BE2C (cell line): ENCODE measurements at regions not wholly inside any gene's neighbourhood (a gene's known extent, or its start where the extent isn't known, plus 50 kb on each side); places are given as distances from the start of the nearest gene placed in this dataset.
"Not testable (repeated sequence)": the region's sequence is repeated elsewhere in the genome, so short reads cannot be mapped to it uniquely, and the experiment has no call there.

ENCODE experiments used
- DNase-seq: peaks from one replicate; pipeline ENCODE4 v3.0.0-alpha.2; 2020
- H3K27me3 ChIP-seq: fragments of 250-450 bp; sonication (Bioruptor Pico); 2 replicates; pipeline ENCODE4 v1.5.1; 2020; ENCODE audit warnings: mild to moderate bottlenecking
- H3K36me3 ChIP-seq: fragments of 250-450 bp; sonication (Bioruptor Pico); 2 replicates; pipeline ENCODE4 v1.5.1; 2020; ENCODE audit warnings: mild to moderate bottlenecking
- H3K4me1 ChIP-seq: fragments of 250-450 bp; sonication (Bioruptor Pico); 2 replicates; pipeline ENCODE4 v1.5.1; 2020
- H3K4me3 ChIP-seq: 2 replicates; pipeline ENCODE4 v1.5.1; 2011; ENCODE audit warnings: low read depth, low read length
- H3K9me3 ChIP-seq: fragments of 250-450 bp; sonication (Bioruptor Pico); 2 replicates; pipeline ENCODE4 v1.5.1; 2020
- TF ChIP-seq, protein P1 (sequence below): IDR thresholded peaks from 2 replicates; pipeline ENCODE4 v1.5.1; 2012; ENCODE audit warnings: mild to moderate bottlenecking, low read depth, low read length

DNA sequence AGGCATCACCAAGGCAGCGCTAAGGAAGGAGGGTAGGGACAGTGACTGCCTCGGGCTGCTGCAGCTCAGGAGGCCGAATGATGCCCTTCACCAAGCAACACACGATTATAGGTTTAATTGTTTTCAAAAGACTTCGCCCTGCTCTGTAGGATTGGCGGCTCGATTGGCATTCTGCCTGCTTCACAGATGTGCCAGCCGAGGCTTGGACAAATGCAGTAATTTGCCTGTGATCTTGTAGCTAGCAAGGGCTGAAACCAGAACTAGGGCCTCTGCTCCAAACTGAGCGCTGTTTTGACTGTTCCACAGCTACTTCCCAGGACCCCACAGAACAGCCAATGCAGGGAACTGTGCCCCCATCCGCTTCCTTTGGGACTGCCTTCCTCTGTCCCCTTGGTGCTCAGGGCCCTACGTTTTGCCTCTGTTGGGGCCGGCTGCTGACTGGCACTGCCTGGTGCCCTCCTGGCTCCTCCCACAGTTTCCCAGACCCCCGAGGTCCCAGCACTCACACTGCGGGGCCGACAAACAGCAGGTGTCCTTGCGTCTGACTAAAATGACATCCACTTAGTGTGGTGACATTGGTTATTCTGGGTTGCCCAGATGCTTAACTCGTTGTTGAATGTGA lies 62.6 kb upstream of the EN2 start:
- TF ChIP-seq, protein P1, sequence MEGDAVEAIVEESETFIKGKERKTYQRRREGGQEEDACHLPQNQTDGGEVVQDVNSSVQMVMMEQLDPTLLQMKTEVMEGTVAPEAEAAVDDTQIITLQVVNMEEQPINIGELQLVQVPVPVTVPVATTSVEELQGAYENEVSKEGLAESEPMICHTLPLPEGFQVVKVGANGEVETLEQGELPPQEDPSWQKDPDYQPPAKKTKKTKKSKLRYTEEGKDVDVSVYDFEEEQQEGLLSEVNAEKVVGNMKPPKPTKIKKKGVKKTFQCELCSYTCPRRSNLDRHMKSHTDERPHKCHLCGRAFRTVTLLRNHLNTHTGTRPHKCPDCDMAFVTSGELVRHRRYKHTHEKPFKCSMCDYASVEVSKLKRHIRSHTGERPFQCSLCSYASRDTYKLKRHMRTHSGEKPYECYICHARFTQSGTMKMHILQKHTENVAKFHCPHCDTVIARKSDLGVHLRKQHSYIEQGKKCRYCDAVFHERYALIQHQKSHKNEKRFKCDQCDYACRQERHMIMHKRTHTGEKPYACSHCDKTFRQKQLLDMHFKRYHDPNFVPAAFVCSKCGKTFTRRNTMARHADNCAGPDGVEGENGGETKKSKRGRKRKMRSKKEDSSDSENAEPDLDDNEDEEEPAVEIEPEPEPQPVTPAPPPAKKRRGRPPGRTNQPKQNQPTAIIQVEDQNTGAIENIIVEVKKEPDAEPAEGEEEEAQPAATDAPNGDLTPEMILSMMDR, result no peak
- Histone ChIP-seq H3K9me3 (no peaks in the 10 kb centered on the region), H3K36me3 (no peaks in the 10 kb centered on the region), H3K4me3 (no peak overlapping the region), H3K4me1 (no peaks in the 10 kb centered on the region), H3K27me3 (peaks cover 72% of the 10 kb centered on the region)
- DNase-seq, result no peak

DNA sequence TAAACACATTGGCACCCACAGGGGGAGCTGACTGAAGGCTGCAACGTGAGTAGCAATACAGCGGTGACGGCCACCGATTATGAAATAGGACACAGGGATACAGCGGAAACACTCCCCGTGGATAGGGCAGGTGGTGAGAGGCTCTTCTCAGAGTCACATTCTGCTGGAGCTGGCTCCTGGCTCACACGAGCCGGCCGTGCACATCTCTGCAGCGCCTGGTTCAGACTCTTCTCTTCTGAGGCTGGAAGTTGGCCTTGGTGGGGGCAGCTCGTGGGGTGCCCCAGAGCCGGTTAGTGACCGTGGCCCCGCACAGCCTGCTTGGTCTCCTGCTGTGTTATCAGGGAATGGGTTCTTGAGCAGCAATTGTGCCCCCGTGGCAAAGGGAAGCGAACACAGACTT lies 61.3 kb upstream of the EN2 start:
- peaks cover 75% of the 10 kb centered on the region for H3K27me3 ChIP-seq

DNA sequence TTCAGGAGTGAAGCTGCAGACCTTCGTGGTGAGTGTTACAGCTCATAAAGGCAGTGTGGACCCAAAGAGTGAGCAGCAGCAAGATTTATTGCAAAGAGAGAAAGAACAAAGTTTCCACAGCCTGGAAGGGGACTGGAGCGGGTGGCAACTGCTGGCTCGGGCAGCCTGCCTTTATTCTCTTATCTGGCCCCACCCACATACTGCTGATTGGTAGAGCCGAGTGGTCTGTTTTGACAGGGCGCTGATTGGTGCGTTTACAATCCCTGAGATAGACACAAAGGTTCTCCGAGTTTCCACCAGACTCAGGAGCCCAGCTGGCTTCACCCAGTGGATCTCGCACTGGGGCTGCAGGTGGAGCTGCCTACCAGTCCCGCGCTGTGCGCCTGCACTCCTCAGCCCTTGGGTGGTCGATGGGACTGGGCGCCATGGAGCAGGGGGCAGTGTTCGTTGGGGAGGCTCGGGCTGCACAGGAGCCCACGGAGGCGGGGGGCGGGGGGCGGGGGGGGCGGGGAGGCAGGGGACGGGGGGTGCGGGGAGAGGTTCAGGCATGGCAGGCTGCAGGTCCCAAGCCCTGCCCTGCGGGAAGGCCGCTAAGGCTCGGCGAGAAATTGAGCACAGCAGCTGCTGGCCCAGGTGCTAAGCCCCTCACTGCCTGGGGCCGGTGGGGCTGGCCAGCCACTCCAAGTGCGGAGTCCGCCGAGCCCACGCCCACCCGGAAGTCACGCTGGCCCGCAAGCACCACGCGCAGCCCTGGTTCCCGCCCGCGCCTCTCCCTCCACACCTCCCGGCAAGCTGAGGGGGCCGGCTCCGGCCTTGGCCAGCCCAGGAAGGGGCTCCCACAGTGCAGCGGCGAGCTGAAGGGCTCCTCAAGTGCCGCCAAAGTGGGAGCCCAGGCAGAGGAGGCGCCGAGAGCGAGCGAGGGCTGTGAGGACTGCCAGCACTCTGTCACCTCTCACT lies 59.9 kb upstream of the EN2 start:
- H3K9me3 ChIP-seq, H3K4me3 ChIP-seq, DNase-seq, H3K36me3 ChIP-seq, H3K4me1 ChIP-seq: not testable (repeated sequence)
- H3K27me3 ChIP-seq, result peaks cover 75% of the 10 kb centered on the region

More for the DNA sequence above, 61.3 kb upstream of the EN2 start:
- Histone ChIP-seq H3K4me3 (no peak overlapping the region), H3K9me3 (no peaks in the 10 kb centered on the region), H3K36me3 (no peaks in the 10 kb centered on the region), H3K4me1 (no peaks in the 10 kb centered on the region)
- TF ChIP-seq, protein P1, result no peak
- DNase-seq, result no peak

DNA sequence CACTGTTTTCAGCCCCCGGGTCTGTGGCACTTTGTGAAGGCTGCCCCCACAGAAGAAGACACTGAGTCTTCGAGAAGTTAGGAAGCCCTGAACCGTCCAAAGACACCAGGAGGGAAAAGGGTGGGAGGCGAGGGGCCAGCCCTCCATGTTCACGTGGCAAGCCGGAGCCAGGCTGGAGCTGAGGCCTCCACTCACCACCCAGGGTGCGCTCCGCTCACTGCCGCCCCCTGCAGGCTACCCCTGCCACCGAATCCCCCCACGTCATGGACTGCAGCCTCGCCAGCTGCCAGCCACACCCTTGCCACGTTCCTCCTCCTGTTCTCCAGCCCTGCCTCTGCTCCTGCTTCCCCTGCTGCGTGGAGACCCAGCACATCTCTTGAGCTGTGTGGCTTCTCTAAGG lies 59.0 kb upstream of the EN2 start:
- Histone ChIP-seq H3K4me3 (no peak overlapping the region), H3K36me3 (no peaks in the 10 kb centered on the region), H3K27me3 (peaks cover 76% of the 10 kb centered on the region), H3K9me3 (no peaks in the 10 kb centered on the region; the same call in 1 of the 2 replicates), H3K4me1 (no peaks in the 10 kb centered on the region)
- no peak for DNase-seq
- TF ChIP-seq, protein P1, result peak; percentile 14; the same call in 1 of the 2 replicates

DNA sequence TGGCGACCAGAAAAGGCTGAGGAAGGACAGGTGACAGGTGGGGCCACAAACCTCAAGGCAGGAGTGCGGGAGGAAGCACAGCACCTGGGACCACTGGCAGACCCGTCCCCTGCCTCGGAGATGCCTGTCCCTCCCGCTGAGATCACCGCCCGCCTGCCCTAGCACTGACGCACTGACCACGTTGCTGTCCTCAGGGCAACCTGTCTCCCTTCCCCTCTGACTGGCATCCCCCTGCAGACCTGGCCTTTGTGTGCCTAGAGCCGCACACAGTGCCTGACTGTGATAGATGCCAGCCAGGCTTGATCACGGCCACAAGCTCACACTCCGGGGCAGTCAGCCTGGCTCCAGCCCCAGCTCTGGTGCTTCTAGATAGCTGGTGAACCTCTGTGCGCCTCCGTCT lies 58.4 kb upstream of the EN2 start:
- TF ChIP-seq, protein P1, result no peak
- no peak for DNase-seq
- no peaks in the 10 kb centered on the region for H3K4me1 ChIP-seq
- no peak overlapping the region for H3K4me3 ChIP-seq
- no peaks in the 10 kb centered on the region; the same call in 1 of the 2 replicates for H3K9me3 ChIP-seq
- H3K36me3 ChIP-seq, result no peaks in the 10 kb centered on the region
- peaks cover 75% of the 10 kb centered on the region for H3K27me3 ChIP-seq

DNA sequence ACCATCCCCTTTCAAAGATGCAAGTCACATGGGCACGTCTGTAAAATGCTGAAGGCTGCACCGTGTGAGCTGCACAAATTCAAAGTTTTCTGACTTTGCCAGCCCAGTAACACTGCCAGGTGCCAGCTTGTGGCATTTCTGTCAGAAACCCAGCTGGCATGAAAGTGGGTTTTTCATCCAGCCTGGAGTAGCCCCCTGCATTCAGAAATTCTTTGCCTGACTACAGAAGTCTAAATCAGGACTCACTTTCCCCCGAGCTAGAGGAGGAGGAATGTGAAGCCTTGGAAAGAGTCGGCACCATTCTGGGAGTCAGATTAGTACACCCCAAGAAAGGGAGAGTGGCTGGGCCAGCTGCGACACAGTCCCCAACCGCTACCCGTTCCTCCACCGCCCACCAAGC lies 56.7 kb upstream of the EN2 start:
- H3K36me3 ChIP-seq, result no peaks in the 10 kb centered on the region
- no peaks in the 10 kb centered on the region for H3K4me1 ChIP-seq
- H3K9me3 ChIP-seq, result no peaks in the 10 kb centered on the region; the same call in 1 of the 2 replicates
- TF ChIP-seq, protein P1, result no peak
- peaks cover 76% of the 10 kb centered on the region for H3K27me3 ChIP-seq
- DNase-seq, result no peak
- H3K4me3 ChIP-seq, result no peak overlapping the region
